ENCODE measurements at regions not wholly inside any gene's neighbourhood (a gene's known extent, or its start where the extent isn't known, plus 50 kb on each side); places are given as distances from the start of the nearest gene placed in this dataset.

DNA sequence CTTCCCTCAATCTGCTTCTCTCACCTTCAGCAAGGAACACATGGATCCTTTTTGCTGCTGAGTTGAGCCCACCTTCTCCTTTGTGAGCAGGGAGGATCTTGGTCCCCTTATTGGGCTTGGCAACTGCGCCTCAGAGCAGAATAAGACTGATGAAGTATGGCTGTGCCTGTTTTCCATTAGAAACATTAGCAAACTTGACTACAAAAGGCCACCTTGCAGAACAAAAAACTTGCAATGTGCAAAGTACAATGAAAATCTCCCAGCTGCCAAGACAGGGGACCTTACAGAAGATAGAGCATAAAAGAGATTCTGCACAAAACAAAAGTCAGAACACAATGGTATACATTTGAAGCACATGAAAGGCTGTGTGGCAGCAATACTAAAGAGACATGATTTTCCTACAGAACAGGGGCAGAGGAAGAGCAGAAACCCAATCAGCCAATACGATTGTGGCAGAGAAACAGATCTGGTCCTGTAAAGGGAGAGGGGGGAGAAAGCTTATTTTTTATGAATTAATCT is 173.5 kb upstream of the SNX19 start:
- BruUV-seq (replicated peaks), result no TSS peak
- POLR2A ChIA-PET, result no interaction called here
- Histone ChIP-seq H3K9ac (ENCODE audit: insufficient read depth in 1 of 2, low read depth in 2 of 2, low read length in 2 of 2) (no peak overlapping the region), H3K4me2 (ENCODE audit: insufficient read depth, low read length) (no peak overlapping the region), H3K9me3 (replicated peaks; ENCODE audit: control insufficient read depth, insufficient read depth, low read depth, low read length) (no peaks in the 10 kb centered on the region), H3K27ac (ENCODE audit: extremely low read depth, low read depth, low read length) (no peak overlapping the region), H3K9me1 (ENCODE audit: control insufficient read depth, insufficient read depth, low read length) (no peaks in the 10 kb centered on the region), H3K27me3 (ENCODE audit: control insufficient read depth in 2 of 2, insufficient read depth in 2 of 2, low read length in 2 of 2) (no peaks in the 10 kb centered on the region), H3K4me1 (replicated peaks in 1 of 2; ENCODE audit: control insufficient read depth in 2 of 2, insufficient read depth in 2 of 2, low read length in 2 of 2) (no peaks in the 10 kb centered on the region), H3K4me3 (no peak overlapping the region), H3K79me2 (ENCODE audit: control insufficient read depth, insufficient read depth, low read length) (no peaks in the 10 kb centered on the region), H2AFZ (ENCODE audit: low read depth, low read length) (no peak overlapping the region), H3K36me3 (ENCODE audit: control insufficient read depth, insufficient read depth, low read length) (no peaks in the 10 kb centered on the region), H4K20me1 (replicated peaks; ENCODE audit: control insufficient read depth, insufficient read depth, low read length) (no peaks in the 10 kb centered on the region)
- DNase-seq (ENCODE audit: extremely low read depth in 1 of 4, low spot score in 3 of 4) (no peak), ATAC-seq (no peak), FAIRE-seq (no peak)
- CTCF ChIA-PET (ENCODE audit: low intra/inter-chr PET ratio), result no interaction called here
- in situ Hi-C loops (cut with MboI), result no loop called here
- intact Hi-C loops (cut with micrococcal nuclease), result no loop called here
- WGBS (ENCODE audit: insufficient coverage, low coverage, missing lambda C conversion rate), result 0% methylated on average over 2 of the region's 2 CpGs
- TF ChIP-seq SMAD1 (IDR thresholded peaks at IDR 0.05; ENCODE audit: low read depth, low read length, partially characterized antibody) (no peak), MAFF (IDR thresholded peaks at IDR 0.05; ENCODE audit: low read length) (no peak), KDM2B (CRISPR knock-in tag; IDR thresholded peaks at IDR 0.05) (no peak), PHB (CRISPR knock-in tag; IDR thresholded peaks at IDR 0.05) (no peak), NCOA1 (IDR thresholded peaks at IDR 0.05; ENCODE audit: low read depth) (no peak), HOMEZ (CRISPR knock-in tag; IDR thresholded peaks at IDR 0.05) (no peak), ZNF174 (CRISPR knock-in tag; IDR thresholded peaks at IDR 0.05) (no peak), BRCA1 (IDR thresholded peaks at IDR 0.05) (no peak), BRCA1 (CRISPR knock-in tag; IDR thresholded peaks at IDR 0.05) (no peak), TEAD1 (CRISPR knock-in tag; IDR thresholded peaks at IDR 0.05) (no peak), SRSF9 (IDR thresholded peaks at IDR 0.05; ENCODE audit: borderline replicate concordance, low read depth, low read length) (no peak), HOXB6 (CRISPR knock-in tag; IDR thresholded peaks at IDR 0.05; ENCODE audit: borderline replicate concordance) (no peak), L3MBTL2 (IDR thresholded peaks at IDR 0.05) (no peak), NR3C1 (CRISPR knock-in tag; IDR thresholded peaks at IDR 0.05) (no peak), ZNF398 (CRISPR knock-in tag; IDR thresholded peaks at IDR 0.05) (no peak), SMAD4 (CRISPR knock-in tag; conservative IDR thresholded peaks at IDR 0.05) (no peak), UBTF (IDR thresholded peaks at IDR 0.05; ENCODE audit: borderline replicate concordance in 1 of 2, low read depth in 2 of 2, low read length in 2 of 2) (no peak), CEBPB (tag; IDR thresholded peaks at IDR 0.05) (no peak)

Data from K562 (cell line).